ENCODE measurements at regions not wholly inside any gene's neighbourhood (a gene's known extent, or its start where the extent isn't known, plus 50 kb on each side); places are given as distances from the start of the nearest gene placed in this dataset.

GRCh38 chr3:135581806-135582205 lies 383.7 kb upstream of the PPP2R3A start (continued):
- TF ChIP-seq ZNF511 (CRISPR knock-in tag; IDR thresholded peaks at IDR 0.05) (no peak), SFPQ (IDR thresholded peaks at IDR 0.05; ENCODE audit: low read depth, low read length) (no peak), CCAR2 (IDR thresholded peaks at IDR 0.05; ENCODE audit: low read depth, low read length) (no peak), POLR2B (IDR thresholded peaks at IDR 0.05; ENCODE audit: low read depth, partially characterized antibody) (no peak), CEBPG (CRISPR knock-in tag; IDR thresholded peaks at IDR 0.05) (no peak), CEBPG (tag; conservative IDR thresholded peaks at IDR 0.05 in 1 of 2, IDR thresholded peaks at IDR 0.05 in 1 of 2) (no peak), ZNF589 (CRISPR knock-in tag; IDR thresholded peaks at IDR 0.05; ENCODE audit: low read depth) (no peak), FOXO4 (CRISPR knock-in tag; IDR thresholded peaks at IDR 0.05) (no peak), BCLAF1 (IDR thresholded peaks at IDR 0.05; ENCODE audit: borderline replicate concordance in 1 of 2, control insufficient read depth in 1 of 2, low read depth in 2 of 2, low read length in 1 of 2) (no peak), ZBTB5 (IDR thresholded peaks at IDR 0.05) (no peak), U2AF1 (optimal IDR thresholded peaks at IDR 0.05; ENCODE audit: low read depth, low read length) (no peak), ZFPM2 (CRISPR knock-in tag; IDR thresholded peaks at IDR 0.05) (no peak), E2F8 (IDR thresholded peaks at IDR 0.05; ENCODE audit: low read depth, partially characterized antibody) (no peak), BHLHE40 (IDR thresholded peaks at IDR 0.05; ENCODE audit: low read length) (no peak), WHSC1 (IDR thresholded peaks at IDR 0.05; ENCODE audit: low read length) (no peak)

Data from K562 (cell line).